GM21360 (cell line): ENCODE measurements at regions not wholly inside any gene's neighbourhood (a gene's known extent, or its start where the extent isn't known, plus 50 kb on each side); places are given as distances from the start of the nearest gene placed in this dataset.

Experiments
- ATAC-seq: cut with Tn5 transposase; IDR thresholded peaks from one replicate; pipeline ENCODE4 v1.9.1; 2021; ENCODE audit warnings: mild to moderate bottlenecking, moderate library complexity; ENCODE audit not compliant: unreplicated experiment

GRCh38 chr11:26278354-26278753 is 53.6 kb upstream of the ANO3 start:
- no peak for ATAC-seq
